ENCODE measurements at regions not wholly inside any gene's neighbourhood (a gene's known extent, or its start where the extent isn't known, plus 50 kb on each side); places are given as distances from the start of the nearest gene placed in this dataset.
"Not testable (repeated sequence)": the region's sequence is repeated elsewhere in the genome, so short reads cannot be mapped to it uniquely, and the experiment has no call there.

DNA sequence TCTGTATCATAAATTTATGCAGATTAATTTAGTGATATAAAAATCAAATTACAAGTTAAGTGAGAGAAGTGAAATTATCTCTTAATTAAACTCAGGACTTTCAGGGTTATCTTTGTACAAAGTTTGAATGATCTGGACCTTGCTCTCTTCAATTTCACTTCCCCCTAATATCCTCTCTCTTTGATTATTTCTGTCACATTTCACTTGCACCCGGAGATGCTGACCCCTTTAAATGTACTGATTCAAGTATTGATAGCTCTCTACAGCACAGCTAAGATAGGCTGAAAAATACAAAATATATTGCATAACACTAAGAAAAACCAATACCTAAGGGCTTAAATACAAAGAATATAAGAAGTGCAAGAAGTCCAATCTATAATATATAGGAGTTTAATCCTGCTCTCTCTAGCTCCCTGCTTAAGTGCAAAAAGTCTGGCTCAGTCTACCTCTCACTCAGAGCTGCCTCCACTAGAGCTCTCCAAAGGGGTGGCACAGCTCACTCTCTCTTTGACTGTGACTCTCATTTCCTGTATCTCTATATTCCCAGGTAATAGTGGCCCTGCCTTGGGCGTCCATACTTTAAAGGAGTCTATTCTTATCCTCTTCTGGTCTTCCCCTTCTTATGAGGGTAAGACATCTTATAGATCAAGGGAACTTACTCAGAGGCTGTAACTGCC, 588.4 kb downstream of the RFPL4B start:
- no peak for DNase-seq (ENCODE audit: low read depth)

DNA sequence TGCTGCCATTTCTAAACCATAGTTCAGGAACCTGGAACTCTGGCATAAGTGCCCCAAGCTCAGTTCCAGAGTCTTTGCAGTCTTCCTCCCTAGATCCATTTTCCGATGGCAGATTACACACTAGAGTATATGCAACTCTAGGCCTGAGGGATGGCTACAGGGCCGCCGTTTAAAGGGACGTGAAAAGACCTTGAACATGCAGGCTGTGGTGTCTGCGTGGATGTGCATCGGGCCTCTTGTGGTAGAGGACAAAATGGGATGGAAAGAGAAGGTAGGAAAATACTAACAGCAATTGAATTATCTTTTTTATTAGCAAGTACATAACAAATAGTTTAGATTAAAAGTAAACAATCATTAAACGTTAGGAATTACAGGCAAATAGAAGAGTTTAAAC, 588.9 kb downstream of the RFPL4B start:
- no peak for DNase-seq (ENCODE audit: low read depth)

DNA sequence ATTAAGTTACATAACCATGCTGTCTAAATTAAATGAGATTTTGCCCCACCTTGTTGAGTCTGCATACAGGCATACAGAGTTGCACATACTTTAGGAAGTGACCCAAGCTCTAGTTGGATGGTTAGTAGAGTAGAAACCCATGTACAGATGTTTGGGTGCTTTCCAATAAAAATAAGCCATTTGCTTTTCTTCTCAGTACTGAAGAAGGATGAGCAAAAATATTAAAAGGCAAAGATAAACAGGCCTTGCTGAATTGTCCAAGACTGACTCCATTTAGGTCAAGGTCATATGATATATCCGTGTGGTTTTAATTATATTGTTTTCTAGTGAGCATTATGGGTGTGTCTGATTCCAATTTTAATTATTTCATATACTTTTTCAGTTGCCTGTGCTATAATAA, 589.4 kb downstream of the RFPL4B start:
- DNase-seq (ENCODE audit: low read depth): no peak

DNA sequence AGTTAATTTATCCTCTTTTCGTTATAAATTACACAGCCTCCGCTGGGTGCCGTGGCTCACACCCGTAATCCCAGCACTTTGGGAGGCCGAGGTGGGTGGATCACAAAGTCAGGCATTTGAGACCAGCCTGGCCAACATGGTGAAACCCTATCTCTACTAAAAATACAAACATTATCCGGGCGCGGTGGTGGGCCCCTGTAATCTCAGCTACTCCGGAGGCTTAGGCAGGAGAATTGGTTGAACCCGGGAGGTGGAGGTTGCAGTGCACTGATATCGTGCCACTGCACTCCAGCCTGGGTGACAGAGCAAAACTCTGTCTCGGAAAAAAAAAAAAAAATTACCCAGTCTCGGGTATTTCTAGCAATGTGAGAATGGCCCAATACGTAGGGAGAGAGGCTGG, 590.6 kb downstream of the RFPL4B start:
- DNase-seq (ENCODE audit: low read depth): not testable (repeated sequence)

DNA sequence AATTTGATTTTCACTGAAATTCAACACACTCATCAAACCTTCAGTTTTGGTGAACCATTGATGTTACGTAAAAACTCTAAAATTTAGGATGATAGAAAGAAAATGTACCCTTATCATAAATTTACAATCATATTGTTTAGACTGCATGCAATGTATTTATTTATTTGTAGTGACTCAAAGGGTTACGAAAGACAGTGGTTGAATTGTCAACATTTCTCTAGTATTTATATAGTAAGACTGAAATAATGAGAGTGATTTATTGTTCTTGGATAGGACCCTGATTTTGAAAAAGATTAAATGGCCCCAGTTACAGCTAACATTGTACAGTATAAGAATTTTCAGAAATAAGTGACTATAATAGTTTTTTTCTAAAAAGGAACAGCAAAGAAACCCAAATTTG, 591.5 kb downstream of the RFPL4B start:
- no peak for DNase-seq (ENCODE audit: low read depth)

DNA sequence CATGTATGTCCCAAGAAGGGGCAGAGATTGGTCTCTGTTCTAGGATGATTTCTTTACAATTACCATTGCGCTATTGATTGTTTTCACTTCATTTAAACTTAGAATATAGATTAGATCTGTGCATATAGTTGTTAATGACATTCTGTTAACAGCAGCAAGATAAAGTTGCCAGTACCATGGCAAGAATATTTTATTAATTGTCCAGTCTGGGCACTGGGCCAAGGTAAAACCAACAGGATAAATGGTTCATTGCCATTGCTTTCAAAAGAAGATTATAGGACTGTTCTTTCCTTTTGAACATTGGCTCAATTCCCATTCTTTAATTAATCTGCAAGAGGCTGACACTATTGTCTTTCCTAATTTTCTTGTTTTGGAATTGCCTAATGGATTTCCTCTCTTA, 592.4 kb downstream of the RFPL4B start:
- no peak for DNase-seq (ENCODE audit: low read depth)

DNA sequence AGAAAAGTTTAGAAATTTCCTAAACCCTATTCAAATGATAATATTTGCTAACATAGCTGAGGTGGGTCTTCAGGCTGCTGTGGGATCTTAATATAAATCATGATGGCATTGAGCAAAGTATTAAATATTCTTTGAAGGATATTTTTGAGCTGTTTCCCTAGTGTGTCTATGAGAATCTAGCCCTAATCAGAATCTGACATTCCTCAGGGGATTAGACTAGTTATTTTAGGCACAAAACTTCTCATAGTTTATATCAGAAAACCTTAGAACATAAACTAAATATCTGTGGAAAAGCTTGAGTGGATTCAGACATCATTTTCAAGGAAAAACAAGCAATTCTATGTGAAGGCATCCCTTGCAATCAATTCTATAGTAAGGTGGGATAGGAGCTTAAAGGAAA, 594.5 kb downstream of the RFPL4B start:
- DNase-seq (ENCODE audit: low read depth): no peak

DNA sequence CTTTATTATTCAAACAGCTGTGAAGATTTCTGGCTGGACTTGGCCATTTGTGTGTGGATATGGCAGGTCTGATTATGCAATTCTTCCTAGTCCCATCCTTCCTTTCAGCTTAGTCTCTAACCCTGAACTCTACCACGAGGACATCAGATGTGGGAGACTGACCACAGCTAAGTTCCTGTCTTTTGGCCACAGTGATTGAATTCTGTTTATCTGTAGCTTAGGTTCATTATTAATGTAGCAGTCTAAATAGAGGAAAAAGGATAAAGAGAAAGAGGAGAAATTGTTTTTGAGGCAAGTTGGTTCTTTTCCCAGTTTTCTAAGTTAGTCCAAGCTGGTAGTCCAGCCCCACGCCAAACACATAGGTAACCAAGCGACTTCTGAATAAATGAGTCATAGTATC, 598.9 kb downstream of the RFPL4B start:
- DNase-seq (ENCODE audit: low read depth): no peak

DNA sequence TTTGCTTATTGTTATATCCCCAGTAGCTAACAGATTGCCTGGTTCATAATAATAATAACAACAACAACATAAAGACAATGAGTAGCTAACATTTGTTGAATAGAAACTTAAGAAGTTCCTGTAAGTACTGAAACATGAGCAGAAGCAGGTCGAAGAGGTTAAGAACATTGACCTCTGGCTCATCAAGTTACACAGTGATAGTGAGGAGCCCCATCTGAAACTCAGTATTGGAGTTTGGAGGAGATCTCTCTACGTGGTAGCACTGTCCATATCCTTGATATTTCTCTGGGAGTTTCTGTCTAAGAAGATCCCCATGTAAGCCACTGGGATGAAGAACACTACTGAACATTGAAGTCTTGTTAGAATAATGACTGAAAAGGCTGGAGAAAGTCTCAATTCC, 600.4 kb downstream of the RFPL4B start:
- no peak for DNase-seq (ENCODE audit: low read depth)

DNA sequence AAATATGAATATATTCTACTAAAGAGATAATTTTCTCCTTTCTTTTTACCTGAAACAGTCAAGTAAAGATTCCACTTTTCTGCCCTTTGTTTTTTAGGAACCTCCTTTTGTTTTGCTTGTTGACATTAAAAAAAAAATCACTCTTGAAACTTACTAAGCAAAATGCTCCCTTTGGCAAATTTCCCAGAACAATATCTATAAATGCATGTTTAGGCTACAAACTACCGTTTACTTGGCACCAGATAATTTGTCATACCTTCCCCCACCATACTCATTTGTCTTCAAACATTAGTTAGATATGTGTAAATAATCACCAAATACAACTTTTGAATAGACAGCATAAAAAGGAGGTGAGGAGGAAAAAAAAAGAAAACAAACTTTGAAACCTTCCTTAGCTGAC, 604.7 kb downstream of the RFPL4B start:
- no peak for DNase-seq (ENCODE audit: low read depth)

DNA sequence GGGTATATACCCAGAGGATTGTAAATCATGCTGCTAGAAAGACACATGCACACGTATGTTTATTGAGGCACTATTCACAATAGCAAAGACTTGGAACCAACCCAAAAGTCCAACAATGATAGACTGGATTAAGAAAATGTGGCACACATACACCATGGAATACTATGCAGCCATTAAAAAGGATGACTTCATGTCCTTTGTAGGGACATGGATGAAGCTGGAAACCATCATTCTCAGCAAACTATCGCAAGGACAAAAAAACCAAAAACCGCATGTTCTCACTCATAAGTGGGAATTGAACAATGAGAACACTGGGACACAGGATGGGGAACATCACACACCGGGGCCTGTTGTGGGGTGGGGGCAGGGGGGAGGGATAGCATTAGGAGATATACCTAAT, 608.6 kb downstream of the RFPL4B start:
- not testable (repeated sequence) for DNase-seq (ENCODE audit: low read depth)

DNA sequence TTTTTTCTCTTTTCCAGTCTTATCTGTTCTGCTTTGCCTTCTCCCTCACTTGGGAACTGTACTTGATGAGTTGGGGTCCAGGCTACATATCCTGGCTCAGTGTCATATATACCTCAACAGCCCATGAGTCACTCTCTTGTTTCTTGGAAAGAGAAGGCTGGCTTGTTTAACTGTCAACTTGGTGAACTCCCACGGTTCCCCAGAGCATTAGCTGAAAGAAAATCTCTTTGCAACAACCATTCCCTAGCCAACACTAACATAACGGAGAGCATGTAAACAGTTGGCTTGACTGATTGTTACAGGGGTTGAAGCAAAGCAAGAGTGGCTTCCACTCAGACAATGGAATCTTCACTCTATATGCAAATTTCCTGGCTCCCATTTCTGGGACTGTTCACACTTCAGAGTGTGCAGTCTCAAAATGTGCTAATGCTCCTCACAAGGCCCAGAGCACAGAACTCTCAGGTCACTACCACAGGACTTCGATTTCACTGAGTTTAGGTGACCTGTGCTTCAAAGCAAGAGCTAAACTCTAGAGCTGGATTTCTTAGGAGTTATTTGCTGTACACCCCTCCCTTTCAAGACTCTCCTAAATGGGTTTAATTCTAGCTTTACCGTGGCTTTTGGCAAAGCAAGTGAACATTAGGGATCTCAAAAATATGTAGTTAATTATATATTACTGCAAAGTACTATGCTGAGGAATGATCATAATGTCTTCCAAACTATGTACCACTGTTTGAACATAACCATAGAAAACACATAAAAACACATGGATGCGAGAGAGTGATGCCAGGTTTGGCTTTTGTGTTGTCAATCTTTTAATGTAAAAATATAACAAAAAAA, 609.8 kb downstream of the RFPL4B start:
- no peak for DNase-seq (ENCODE audit: low read depth)

DNA sequence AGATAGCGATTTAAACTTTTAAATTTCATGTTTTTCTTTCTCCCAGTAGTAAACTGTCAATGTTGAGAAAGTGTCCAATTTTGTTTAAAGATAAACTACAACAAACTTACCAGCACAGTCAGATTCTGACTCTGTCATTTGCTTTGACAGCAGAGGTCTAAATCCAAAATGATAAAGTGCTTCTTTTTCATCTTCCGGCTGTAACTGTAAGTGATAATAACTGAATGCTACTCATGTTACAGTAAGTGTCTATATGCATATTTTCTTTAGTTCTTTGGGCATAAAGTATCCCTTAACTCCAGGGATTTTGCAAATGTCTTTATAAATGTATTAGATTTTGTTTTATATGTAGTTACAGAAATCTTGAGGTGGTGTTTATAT, 610.4 kb downstream of the RFPL4B start:
- DNase-seq (ENCODE audit: low read depth): no peak

DNA sequence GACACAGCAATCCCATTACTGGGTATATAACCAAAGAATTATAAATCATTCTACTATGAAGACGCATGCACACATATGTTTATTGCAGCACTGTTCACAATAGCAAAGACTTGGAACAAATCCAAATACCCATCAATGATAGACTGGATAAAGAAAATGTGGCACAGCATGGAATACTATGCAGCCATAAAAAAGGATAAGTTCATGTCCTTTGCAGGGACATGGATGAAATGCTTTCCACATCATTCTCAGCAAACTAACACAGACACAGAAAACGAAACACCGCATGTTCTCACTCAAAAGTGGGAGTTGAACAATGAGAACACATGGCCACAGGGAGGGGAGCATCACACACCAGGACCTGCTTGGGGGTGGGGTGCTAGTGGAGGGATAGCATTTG, 613.0 kb downstream of the RFPL4B start:
- not testable (repeated sequence) for DNase-seq (ENCODE audit: low read depth)

DNA sequence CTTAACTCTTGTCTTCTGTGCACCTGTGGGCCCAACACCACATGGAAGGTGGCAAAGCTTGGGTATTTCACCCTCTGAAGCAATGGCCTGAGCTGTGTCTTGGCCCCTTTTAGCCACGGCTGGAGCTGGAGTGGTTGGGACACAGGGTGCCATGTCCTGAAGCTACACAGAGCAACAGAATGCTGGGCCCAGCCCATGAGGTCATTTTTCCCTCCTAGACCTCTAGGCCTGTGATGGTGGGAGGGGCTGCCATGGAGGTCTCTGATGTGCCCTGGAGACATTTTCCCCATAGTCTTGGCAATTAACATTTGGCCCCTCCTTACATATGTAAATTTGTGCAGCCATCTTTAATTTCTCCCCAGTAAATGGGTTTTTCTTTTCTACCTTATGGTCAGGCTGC, 620.8 kb downstream of the RFPL4B start:
- DNase-seq (ENCODE audit: low read depth): no peak

DNA sequence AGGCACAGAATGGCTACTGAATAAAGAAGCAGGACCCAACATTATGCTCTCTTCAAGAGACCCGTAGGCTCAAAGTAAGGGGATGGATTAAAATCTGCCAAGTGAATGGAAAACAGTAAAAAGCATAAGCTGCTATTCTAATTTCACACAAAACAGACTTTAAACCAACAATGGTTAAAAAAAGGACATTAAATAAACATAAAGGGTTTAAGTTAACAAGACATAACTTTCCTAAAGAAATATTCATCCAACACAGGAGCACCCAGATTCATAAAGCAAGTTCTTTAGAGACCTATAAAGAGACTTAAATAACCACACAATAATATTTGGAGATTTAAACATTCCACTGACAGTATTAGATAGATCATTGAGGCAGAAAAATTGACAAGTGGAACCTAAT, 624.5 kb downstream of the RFPL4B start:
- no peak for DNase-seq (ENCODE audit: low read depth)

DNA sequence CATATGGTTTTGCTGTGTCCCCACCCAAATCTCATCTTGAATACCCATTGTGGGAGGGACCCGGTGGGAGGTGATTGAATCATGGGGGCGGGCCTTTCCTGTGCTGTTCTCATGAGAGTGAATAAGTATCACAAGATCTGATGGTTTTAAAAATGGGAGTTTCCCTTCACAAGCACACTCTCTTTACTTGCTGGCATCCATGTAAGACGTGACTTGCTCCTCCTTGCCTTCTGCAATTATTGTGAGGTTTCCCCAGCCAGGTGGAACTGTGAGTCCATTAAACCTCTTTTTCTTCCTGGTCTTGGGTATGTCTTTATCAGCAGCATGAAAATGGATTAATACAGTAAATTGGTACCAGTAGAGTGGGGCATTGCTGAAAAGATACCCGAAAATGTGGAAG, 627.8 kb downstream of the RFPL4B start:
- not testable (repeated sequence) for DNase-seq (ENCODE audit: low read depth)

DNA sequence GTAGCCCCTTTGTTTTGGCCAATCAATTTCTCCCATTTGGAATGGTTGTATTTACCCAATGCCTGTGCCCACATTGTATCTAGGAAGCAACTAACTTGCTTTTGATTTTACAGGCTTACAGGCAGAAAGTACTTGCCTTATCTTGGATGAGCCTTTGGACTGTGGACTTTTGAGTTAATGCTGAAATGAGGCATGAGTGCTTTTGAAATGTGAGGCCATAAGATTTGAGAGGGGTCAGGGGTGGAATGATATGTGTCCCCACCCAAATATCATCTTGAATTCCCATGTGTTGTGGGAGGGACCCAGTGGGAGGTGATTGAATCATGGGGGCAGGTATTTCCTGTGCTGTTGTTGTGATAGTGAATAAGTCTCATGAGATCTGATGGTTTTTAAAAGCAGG, 629.4 kb downstream of the RFPL4B start:
- DNase-seq (ENCODE audit: low read depth): not testable (repeated sequence)

DNA sequence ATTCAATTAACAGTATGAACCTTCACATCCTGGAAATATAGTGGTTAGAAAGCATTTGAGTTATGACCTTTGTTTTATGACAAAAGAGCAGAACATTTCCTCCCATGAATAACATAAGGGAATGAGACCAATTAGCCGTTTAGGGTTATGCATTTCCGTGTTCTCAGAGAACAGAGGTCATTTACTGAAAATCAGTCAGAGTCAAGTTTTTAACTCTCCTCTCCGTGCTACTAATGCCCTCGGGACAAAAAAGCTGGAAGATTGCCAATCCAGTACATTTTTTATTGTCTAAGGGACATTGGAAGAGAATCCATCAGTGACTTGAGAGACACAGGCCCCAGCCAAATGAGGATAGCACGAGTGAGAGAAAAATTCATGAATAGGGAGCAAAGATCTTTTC, 632.7 kb downstream of the RFPL4B start:
- no peak for DNase-seq (ENCODE audit: low read depth)

DNA sequence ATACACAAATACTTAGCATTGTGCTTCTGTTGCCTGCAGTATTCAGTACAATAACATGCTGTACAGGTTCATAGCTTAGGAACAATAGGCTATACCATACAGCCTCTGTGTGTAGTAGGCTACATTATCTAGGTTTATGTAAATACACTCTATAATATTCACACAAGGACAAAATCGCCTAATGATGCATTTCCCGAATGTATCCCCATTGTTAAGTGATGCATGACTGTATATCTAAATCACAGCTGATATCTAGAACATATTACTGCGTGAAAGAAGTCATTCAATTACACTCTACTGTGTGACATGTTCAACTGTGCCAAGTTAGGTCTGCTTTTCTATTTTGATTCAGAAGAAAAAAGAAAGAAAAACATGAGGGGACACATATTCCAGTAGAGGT, 633.5 kb downstream of the RFPL4B start:
- DNase-seq (ENCODE audit: low read depth): no peak

DNA sequence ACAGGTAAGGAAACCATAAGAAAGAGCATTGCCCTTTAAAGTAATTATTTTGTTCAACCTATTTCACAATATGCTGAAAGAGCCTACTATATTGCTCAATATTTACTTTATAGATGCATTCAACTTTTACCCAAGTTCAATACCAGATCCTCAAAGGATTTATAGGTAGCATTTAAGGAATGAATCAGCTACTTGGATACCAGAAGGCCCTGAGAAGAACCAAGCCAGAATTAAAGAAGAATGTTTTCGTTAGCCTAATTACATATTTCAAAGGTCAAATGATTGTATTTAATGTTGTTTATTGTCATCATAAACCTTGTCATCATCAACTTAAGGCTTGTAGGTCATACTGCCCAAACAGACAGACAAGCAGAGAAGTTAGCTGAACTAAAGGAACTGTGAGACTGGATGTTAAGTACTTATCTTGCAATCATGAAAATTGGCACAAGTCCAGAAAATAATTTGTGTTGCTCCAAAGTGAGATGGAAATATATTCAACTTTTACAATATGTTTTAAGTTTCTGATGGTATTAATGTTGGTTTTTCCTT, 636.7 kb downstream of the RFPL4B start:
- DNase-seq (ENCODE audit: low read depth): no peak

DNA sequence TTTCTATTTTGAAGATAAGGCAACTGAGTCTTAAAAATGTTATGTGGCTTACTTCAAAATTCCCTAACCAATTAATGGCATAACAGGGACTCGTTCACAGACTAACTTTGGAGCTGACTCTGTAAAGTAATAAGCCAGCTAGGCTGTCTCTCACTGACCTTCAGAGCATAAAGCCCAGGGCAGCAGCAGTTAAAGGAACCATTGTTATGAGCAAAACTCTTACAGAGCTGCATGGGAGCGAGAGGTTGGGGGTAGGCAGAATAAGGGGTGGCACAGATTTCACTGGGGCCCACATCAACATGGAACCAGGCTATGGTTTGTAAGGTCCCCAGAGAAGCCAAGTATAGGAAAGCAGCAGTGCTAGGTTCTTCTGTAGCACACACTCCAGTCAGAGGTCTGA, 637.8 kb downstream of the RFPL4B start:
- DNase-seq (ENCODE audit: low read depth): no peak

DNA sequence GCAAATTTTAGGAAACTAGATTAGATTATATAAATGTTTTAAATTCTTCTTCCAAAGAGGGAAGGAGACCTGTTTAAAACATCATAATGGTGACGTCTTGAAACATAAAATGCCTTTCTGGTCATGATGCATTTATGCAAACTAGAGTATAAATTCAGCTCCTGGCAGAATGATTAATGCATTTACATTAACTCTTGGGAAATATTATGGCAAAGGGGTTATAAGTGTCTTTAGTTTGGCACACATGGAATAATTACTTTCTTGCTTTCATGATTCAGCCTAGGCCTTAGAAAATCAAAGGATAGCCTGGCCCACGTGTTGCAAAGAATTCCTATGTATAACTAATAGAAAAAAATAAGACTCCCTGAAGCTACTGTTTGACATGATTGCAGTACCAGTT, 639.2 kb downstream of the RFPL4B start:
- no peak for DNase-seq (ENCODE audit: low read depth)

DNA sequence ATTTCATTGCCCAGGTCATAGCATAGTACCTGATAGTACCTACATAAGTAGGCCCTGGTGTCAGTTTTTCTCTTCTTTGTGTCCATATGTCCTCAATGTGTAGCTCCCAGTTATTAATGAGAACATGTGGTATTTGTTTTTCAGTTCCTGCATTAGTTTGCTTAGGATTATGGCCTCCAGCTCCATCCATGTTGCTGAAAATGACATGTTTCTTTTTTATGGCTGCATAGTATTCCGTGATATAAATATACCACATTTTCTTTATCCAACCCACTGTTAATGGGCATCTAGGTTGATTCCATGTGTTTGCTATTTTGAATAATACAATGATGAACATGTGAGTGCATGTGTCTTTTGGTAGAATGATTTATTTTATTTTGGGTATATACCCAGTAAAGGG, 641.6 kb downstream of the RFPL4B start:
- DNase-seq (ENCODE audit: low read depth): no peak
